ENCODE measurements at regions not wholly inside any gene's neighbourhood (a gene's known extent, or its start where the extent isn't known, plus 50 kb on each side); places are given as distances from the start of the nearest gene placed in this dataset.

DNA sequence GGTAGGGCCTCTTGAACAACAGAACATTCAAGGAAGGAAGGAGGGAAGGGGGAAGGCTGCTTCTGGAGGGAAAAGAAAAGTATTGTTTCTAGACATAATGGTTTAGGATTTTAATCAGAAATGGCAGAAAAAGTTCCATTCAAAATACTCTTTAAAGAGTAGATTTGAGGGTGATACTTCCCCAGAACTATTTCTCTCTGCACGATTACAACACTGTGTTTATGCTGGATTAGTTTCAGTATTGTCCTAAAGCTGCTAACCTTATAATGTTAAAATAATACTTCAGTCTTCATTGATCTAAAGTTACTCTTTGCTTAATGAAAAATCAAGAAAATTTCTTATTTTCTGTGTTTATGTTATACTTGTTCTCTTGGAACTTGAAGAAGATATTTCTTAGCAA lies 1026.3 kb upstream of the PABPC4L start:
- intact Hi-C loops (cut with micrococcal nuclease): no loop called here

DNA sequence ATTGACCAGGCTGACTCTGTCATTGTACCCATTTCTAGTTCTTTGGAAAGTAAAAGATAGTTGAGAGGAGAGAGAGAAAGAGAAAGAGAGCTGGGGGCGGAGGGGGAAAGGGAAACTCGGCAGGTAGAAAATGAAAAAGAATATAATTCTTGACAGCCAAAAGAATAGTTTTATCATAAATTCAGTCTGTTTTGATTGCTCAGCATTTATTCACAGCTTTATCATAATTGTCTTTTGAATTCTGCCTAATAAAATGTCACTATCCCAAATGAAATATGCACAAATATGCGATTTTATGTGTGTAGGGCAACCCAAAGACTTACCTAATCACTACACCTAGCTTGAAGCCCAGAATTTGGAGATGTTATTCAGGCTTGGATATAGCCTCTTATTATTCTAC lies 1024.0 kb upstream of the PABPC4L start:
- intact Hi-C loops (cut with micrococcal nuclease): no loop called here

DNA sequence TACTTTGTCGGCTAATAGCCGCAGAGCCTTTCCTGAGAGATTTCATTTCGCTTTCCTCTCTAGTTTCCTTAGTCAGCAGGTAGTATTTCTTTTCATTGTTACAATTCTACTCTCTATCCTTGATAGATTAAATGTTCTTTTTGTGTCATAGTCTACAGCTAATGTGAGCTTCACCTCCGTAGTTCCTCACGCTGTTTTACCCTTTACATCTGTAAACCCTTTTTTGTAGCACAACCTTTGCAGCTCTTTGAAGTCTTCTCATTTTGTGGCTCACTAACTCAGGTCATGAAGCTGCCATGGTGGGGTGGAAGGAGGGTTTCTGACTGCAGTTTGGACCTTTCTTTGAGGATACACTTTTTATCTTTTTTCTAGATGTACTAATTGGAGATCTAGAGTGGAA lies 1008.8 kb upstream of the PABPC4L start:
- intact Hi-C loops (cut with micrococcal nuclease): no loop called here

DNA sequence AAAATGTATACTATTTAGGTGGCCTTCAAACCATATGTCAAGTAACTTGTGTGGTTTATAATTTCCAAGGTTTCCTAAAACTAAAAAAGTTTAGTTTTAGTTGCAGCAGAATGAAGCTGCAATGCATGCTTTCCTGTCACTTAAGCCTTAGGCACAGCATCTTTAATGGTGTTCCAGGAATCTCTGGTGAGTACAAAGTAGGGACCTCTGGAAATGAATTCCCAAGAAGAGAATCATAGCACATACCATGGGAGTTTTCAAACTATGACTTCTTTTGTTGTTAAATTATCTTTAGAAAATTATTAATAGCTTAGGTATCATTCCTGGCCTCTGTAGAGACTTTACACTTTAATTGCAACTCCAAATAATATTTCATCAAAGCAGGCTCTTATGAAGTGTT lies 1005.9 kb upstream of the PABPC4L start:
- intact Hi-C loops (cut with micrococcal nuclease): no loop called here

DNA sequence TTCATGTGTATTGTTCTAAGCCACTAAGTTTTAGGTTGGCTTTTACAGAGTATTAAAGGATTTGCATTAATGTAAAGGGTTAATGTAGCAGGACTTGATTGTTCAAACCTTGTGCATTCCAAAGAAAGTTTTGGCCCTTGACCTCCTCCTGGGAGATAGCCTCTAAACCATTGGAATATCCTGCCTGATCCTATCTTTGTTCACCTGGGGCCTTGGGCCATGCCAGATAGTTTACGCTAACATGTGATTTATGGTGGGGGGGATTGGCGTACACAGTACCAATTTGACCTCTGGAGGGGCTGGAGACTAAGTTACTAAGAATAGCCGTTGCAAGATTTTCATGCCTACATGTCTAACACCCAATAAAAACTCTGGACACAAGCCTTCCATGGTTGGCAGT lies 1002.7 kb upstream of the PABPC4L start:
- intact Hi-C loops (cut with micrococcal nuclease): no loop called here

DNA sequence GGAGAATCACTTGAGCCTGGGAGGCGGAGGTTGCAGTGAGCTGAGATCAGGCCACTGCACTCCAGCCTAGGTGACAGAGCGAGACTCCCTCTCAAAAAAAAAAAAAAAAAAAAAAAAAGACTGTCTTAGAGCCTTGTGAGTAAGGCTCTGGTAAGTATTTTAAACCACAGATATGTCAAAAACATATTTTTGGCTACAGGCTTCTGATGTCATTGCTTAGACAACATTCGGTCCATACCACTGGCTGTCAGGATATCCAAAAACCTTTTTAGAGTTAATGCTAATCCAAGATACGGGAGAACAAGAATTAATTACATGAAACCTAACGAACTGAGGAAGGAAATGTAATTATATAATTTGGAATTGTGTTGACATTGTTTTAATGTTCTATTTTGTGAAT lies 999.5 kb upstream of the PABPC4L start:
- intact Hi-C loops (cut with micrococcal nuclease): no loop called here

DNA sequence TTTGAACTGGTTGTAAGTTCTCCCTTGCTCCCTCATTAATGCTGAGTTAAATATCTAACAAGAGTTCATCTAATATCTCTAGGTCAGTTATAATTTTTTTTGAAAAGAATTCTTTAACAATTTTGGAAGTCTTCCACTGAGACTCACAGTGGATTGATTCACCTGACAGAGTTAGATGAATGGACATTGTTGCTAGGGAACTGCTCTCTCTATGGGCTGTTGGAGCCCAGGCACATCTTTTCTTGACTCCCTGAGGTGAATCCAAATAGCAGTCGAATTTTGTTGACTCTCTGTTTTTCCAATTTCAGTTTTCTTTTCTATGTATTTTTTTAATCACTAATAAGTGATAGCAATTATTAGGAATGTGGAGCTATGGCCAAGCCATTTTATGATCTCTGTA lies 996.1 kb upstream of the PABPC4L start:
- intact Hi-C loops (cut with micrococcal nuclease): no loop called here

DNA sequence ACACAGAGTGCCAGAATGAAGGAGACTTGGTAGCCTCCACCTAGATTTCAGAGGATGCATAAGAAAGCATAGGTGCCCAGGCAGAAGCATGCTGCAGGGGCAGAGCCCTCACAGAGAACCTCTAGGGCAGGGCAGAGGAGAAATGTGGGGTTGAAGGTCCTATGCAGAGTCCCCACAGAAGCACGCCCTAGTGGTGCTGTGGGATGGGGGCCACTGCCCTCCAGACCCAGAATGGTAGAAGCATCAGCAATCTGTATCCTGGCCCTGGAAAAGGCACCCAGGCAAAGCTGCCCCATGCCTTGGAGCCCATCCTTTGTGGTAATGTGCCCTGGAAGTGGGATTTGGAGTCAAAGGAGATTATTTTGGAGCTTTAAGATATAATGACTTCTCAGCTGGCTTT lies 992.9 kb upstream of the PABPC4L start:
- intact Hi-C loops (cut with micrococcal nuclease): no loop called here

DNA sequence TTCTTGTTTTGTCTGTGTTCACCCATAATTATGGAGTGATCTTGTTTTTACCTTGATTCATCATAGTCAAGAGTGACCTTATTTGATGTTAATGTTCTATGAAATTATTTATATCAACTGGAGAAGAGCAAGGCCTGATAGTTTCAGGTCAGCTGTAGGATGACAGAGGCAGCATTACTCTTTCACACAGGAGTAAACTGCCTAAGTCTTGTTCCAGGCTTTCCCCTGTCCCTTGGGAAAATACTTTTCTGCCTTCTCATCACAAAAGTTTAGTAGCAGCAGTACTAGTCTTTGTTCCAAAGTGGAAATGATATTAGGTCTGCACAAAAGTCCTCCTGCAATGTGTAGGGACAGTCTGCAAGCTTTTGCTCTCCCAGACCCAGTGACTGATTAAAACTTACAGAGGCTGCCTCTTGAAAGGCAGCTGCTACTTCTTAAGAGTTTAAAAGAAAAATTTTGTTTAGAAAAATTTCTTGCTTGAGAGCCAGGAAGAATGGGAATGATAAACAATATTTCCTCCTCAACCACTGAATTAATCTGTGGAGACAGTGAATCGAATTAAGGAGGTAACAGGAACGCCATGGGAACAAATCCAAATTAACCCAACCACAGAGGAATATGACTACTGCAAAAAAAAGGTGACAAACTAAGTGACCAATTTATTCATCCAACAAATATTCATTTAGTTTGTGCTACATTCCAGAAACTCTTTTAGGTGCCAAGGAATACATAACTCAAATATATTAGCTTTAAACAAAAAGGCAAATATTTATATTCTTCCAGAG lies 991.4 kb upstream of the PABPC4L start:
- intact Hi-C loops (cut with micrococcal nuclease): no loop called here

DNA sequence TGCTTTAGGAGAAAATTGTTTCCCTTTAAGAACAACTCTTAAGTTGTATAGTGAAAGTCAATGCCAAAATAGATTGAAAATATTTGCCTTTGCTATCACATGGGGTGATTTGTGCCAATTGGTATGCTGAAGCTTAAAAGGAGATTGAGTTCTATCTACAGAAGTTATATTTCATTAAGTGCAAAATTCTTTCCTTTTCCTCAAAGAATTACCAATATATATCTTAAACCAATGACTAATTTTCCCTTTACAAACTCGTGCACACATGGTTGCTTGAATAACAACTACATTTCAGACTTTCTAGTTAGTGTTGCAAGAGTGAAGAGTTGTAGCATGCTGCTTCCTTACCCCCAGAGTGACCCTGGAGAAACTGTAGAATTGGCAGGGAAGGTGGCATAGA lies 990.0 kb upstream of the PABPC4L start:
- intact Hi-C loops (cut with micrococcal nuclease): no loop called here

DNA sequence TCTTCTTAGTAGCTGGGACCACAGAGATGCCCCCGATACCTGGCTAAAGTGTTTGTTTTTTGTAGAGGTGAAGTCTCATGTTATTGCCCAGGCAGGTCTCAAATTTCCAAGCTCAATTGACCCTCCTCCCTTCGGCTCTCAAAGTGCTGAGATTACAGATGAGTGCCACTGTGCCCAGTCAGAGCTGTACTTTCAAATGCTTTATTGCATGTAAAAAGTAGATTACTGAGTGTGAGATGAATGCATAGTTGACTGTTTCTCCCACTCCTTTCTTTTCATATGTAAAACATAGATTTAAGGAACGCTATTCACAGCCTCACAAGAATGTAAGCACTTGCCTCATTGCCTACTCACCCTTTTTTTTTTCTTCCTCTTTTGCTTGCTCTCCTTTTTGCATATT lies 984.4 kb upstream of the PABPC4L start:
- intact Hi-C loops (cut with micrococcal nuclease): no loop called here

DNA sequence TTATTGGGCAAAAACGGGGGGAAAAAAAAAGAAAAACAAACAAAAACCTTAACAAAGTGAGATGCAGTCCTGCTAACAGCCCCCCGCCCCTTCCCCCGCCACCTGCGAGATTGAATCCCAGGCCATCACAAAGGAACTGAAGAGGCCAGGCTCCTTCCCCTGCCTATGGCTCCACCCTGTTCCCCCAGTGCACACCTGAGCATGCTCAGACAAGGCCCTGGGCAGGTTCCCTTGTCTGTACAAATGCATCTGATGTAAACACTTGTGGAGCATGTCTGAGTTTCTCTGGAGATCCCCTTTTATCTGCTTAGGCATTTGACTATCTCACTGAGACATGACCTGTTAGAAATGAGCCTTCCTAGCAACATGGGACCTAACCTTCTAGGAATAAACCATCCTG lies 983.7 kb upstream of the PABPC4L start:
- intact Hi-C loops (cut with micrococcal nuclease): no loop called here

DNA sequence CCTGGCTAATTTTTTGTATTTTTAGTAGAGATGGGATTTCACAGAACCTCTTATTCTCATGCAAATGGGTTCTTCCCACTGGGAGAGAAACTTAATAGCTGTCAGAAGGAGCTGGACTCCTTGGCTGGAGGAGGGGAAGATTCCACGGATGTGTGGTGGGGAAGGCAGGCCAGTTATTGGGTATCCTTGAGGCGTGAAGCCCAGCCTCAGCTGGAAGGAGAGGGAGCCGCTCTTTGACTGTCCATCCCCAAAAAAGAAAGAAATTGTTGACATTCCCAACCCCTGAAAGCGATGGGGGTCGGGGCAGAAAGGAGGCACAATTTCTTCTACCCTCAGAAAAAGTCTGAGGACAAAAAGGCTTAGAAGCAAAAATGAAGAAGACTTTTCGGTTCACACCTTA lies 983.1 kb upstream of the PABPC4L start:
- intact Hi-C loops (cut with micrococcal nuclease): no loop called here

DNA sequence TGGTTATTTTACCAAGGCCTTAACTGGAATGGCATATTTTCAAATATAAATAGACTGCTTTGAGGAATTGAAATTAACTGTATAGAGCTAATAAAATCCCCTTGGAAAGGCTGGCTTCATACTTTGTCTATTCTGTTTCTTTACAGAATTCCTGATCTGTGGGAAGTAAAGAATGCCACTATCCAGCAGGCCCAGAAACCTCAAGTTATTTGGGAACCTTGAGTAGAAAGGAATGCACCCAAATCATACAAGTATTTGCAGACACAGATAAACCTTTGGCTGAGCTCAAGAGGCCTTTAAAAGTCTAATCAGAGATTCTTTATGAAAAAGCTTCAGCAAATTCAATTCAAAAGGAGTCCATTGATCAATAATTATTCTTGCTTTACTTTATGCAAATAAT lies 975.7 kb upstream of the PABPC4L start:
- intact Hi-C loops (cut with micrococcal nuclease): no loop called here

DNA sequence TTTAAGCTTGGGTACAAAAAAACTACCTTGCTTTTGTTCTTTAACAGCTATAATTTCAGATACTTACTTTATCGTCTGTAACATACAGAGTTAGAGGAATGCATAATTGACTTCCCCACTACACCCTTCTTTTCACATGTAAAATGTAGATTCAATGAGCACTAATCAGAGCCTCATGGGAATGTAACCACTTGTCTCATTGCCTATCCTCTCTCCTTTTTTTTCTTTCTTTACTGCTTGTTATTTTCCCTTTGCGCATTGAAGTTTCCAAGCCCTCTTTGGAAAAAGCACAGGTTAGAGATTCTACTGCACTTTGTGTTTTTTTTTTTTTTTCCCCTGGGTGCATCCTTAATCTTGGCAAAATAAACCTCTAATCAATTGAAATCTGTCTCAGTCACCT lies 965.1 kb upstream of the PABPC4L start:
- intact Hi-C loops (cut with micrococcal nuclease): no loop called here

DNA sequence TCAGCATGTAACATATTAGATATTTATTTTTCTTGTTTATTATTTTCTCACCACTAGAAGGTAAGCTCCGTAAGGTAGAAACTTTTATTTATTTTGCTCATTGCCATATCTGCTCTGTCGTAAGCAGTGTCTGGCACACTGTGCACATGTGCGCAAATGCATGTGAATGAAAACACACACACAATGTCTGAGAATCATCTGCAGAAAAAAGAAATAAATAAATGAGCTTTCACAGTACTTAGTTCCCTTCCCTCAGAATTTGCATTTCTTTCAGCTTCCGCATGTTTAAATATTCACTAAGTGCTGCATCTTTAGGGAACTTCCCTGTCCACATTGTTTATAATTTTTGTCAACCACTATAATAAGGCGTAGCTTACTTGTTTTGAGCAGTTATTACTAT lies 963.0 kb upstream of the PABPC4L start:
- intact Hi-C loops (cut with micrococcal nuclease): no loop called here

DNA sequence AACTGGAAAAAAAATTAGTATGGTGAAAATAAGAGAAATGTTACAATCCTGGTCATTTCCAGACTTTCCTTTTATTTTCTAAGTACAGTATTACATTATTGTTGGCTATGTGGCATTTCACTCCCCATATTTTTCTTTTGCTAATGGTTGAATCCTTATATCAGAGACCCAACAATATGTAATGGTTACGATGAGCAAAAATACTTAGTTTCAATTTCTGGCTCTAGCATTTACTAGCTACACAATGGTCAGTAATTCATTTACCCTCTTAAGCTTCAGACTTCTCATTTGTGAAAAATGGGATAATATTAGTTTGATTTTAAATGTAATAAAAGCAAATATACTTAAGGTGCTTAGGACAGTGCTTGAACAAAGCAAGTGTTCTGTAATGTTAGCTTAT lies 942.9 kb upstream of the PABPC4L start:
- intact Hi-C loops (cut with micrococcal nuclease): no loop called here

DNA sequence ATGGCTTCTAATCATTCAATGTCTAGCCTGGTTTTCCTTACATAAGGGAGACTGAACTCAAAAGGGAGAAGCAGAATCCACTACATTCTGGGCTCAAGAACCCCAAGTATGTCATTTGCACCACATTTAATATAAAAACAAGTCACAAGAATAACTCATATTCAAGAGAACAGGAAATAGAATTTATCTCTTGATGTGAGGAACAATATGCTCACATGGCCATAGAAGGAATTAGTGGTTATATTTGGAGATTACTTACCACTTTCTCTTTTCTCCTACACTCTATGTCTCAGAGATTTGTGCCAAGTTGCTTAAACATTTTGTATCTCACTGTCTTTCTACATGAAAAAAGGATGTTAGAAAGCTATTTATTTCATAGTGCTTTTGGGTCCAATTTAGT lies 922.6 kb upstream of the PABPC4L start:
- intact Hi-C loops (cut with micrococcal nuclease): no loop called here

DNA sequence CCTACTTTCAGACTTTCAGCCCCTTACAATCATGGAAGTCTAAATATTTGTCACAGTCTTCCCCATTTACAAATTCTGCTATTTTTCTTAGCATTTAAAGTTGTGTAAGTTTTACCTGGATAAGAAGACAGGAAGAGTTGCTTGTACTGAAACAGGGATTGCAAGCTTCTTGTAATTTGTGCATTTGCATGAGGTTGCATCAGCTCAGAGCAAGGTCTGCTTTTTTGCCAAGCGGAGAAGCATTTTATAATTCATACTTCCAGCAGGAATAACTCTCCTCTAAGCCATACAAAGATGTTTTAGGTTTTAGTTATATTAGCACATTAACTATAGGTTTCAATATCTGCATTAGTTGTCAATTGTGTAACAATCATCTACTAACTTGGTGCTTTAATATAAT lies 922.0 kb upstream of the PABPC4L start:
- intact Hi-C loops (cut with micrococcal nuclease): no loop called here

DNA sequence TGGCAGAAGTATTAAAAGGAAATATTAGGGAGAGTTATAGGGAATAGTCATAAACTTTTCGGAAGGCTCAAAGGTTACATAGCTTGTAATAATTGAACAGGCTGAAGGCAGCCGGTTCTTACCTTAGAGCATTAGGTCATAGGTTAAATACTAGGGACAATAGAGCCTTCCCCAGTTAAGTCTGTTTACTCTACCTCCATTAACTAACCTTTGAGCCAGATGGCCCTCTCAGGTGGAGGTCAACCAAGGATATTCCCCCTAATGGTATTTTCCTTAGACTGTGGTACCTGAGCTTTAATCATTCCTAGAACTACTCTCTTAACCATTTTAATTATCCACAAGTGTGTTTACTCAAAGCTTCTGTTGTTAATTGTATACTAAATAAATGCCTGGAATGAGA lies 920.9 kb upstream of the PABPC4L start:
- intact Hi-C loops (cut with micrococcal nuclease): no loop called here

DNA sequence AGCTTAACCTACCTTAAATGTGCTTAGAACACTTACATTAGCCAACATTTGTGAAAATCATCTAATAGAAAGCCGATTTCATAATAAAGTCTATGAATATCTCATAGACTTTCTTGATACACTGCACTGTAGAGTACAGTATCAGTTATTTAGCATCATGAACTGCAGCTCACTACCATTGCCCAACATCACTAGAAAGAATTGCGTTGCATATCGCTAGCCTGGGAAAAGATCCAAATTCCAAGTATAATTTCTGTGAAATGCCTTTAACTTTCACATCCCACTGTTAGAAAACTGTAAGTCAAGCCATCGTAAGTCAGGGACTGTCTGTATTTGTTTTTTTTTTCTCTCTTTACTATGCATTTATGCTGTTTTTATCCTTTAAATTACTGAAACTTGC lies 918.6 kb upstream of the PABPC4L start:
- intact Hi-C loops (cut with micrococcal nuclease): no loop called here

DNA sequence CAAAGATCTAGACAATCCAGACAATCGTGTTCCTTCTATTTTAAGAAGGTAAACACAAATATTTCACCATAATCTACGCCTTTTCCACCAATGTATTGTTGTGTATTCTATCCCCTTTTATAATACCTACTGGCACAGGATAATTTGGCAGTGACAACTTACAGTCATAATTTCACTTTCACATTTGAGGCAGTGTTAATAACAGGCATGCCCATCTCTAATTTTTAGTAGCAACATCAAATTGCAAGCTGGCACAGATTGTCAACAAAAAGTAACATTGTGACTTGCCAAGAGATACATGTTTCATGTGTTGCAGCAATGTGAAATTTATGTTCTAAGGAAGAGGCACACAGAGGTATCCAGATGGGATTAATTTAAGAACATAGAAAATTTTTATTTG lies 912.5 kb upstream of the PABPC4L start:
- intact Hi-C loops (cut with micrococcal nuclease): no loop called here

DNA sequence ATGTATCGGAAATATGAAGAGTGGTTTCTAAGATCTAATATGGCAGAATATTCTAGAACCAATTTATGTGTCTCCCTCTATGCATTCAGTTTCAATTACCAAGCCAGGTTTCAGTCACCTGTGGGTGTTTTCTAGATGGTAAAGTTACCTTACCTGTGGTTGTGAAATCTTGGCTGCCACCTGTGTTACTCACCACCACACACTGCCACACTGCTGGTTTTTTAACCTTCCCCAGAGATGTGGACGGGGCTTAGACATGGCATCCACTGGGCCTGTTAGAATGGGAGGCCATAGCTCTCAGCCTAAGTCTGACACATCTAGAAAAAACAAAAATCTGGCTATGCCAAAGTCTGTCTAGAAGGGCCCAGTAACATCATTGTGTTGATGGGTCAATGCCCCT lies 896.5 kb upstream of the PABPC4L start:
- intact Hi-C loops (cut with micrococcal nuclease): no loop called here

DNA sequence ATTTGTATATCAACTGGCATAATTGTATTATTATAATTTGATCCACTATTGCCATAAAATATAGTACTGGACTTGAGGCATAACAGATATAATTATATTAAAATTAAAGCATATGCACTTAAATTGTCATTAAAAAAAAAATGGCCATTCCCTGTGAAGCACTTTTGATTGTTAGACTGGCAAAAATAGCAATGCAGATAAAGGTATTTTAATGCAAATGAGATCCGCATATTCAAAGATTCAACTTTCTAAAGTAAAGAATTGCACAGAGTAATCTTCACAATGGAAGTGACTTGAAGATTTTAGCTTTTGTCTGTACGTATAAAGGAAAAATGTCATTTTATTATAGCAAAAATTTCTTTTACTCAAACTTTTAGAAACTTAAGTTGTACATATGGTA lies 871.8 kb upstream of the PABPC4L start:
- intact Hi-C loops (cut with micrococcal nuclease): no loop called here

Measured in T-helper 2 cell treated with Interferon-gamma antibody and Interleukin-4, amounts not matched to agents 100 ng/mL and 5 ng/mL, for 36 hours (primary cell).